22Rv1 (cell line): ENCODE measurements at regions not wholly inside any gene's neighbourhood (a gene's known extent, or its start where the extent isn't known, plus 50 kb on each side); places are given as distances from the start of the nearest gene placed in this dataset.

Experiments used
- H3K27ac ChIP-seq: fragments of 450-650 bp; 2 replicates; pipeline ENCODE4 v1.5.1; 2017
- ZFX ChIP-seq: fragments of 450-650 bp; IDR thresholded peaks from 2 replicates; pipeline ENCODE4 v1.6.1; 2017; ENCODE audit warnings: antibody characterized with exemption, borderline replicate concordance
- TF ChIP-seq, protein P1 (sequence below): fragments of 450-650 bp; IDR thresholded peaks from 2 replicates; pipeline ENCODE4 v1.5.1; 2017; ENCODE audit warnings: mild to moderate bottlenecking

DNA sequence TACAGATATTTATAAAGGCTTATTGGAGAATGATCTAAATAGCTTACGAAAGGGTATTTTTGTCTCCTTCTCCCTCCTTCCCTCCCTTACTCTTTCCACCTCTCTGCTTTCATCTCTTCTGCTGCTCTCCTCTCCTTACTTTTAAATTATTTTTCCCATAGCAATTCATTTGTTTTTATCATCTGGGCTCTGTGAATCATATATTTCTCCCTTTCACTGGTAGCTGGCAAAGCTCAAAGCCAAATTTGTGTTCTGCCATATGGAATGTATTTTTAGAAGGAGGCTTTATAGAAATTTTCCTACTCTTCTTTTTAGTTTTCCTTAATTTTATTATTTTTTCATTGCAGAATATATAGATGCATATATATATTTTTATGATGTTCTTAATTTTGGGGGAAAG, 385.8 kb downstream of the C3orf38 start:
- no peak overlapping the region for H3K27ac ChIP-seq
- TF ChIP-seq, protein P1, sequence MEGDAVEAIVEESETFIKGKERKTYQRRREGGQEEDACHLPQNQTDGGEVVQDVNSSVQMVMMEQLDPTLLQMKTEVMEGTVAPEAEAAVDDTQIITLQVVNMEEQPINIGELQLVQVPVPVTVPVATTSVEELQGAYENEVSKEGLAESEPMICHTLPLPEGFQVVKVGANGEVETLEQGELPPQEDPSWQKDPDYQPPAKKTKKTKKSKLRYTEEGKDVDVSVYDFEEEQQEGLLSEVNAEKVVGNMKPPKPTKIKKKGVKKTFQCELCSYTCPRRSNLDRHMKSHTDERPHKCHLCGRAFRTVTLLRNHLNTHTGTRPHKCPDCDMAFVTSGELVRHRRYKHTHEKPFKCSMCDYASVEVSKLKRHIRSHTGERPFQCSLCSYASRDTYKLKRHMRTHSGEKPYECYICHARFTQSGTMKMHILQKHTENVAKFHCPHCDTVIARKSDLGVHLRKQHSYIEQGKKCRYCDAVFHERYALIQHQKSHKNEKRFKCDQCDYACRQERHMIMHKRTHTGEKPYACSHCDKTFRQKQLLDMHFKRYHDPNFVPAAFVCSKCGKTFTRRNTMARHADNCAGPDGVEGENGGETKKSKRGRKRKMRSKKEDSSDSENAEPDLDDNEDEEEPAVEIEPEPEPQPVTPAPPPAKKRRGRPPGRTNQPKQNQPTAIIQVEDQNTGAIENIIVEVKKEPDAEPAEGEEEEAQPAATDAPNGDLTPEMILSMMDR, result no peak

DNA sequence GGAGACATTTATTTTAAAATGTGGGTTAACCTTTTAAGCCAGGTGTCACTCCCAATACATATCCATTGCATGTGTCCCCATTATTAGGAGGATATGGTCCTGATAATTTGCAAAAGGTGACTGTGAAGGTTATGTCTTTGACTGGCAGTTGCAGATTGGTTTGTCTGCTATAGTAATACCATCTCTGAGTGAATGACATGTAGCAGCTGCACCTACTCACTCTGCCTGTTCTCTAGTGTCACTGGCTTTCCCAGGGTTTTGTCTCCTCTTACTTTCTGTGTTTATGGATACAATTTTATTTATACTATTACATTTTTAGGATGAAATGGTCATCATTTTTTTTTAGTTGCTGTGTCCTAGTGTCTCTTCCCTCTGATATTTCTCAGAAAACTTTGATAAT, 393.2 kb downstream of the C3orf38 start:
- TF ChIP-seq, protein P1, result no peak
- TF ChIP-seq ZFX, result no peak
- H3K27ac ChIP-seq, result no peak overlapping the region

DNA sequence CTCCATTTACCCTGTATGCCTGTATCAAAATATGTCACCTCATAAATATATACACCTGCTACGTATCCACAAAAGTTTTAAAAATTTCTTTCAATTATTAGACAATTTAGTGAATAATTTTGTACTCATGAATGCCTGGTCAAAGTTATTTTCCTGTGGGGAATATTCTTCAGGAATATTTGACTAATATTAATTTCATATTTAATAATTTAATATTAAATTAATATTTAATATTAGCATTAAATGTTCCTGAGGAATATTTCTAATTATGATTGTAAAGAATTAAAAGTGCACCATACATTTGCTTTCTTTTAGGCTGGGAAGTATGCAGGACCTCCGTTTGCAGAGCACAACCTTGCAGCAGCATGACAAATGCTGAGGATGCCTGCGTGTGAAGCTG, 422.7 kb downstream of the C3orf38 start:
- TF ChIP-seq, protein P1, result no peak
- no peak for TF ChIP-seq ZFX
- no peak overlapping the region for H3K27ac ChIP-seq

DNA sequence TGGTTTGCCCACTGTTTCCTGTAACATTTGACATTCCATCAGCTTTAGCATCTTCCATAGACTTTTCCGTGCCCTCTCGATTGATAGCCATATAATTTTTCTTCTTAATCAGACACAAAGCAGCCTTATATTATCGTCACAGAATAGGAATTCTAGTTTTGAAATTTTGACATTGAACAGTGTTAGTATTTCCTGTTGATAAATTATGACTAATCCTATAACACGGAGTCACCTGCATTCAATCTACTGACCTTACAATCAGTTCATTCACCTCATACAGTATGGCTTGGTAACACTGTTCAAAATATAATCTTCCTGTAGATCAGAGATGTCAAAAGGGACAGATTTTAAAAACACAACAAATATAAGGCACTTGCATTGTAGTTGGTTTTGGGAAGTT, 423.7 kb downstream of the C3orf38 start:
- TF ChIP-seq, protein P1, result no peak
- TF ChIP-seq ZFX, result no peak
- H3K27ac ChIP-seq, result no peak overlapping the region

DNA sequence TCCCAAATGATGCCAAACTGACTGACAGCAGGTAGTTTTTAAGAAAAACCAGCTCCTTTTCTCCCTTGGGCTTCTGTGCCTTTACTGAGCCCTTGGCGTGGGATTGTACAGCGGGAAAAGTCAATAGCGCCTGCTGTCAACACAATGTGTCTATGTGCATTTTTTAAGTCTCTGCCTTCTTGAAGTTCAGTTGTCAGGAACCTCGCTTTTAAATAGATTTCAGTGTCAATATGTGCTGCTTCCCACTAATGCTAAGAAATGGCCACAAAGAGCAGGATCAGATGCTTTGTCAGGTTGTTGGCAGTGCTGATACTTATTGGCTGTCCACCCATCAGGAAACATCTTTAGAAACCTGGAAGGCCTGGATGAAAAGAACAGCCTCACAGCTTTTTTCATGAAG, 424.4 kb downstream of the C3orf38 start:
- no peak overlapping the region for H3K27ac ChIP-seq
- TF ChIP-seq, protein P1, result no peak
- TF ChIP-seq ZFX, result no peak

DNA sequence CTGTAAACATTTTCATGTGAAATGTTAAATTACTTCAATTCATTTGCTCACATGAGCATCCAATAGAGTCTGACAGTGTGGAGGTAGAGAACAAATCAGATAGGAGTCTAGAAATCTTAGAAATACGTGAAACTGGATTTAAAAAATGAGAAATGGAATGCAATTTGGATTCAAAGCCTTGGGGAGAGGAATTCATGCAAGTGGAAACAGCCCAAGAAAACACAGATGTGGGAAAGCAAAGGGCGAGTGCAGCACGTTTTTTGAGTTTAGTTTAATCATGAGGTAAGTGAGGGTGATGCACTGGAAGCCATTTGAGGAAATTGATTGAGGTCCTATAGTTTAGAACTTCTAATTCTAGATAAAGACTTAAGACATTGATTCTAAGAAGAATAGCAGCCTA, 434.7 kb downstream of the C3orf38 start:
- no peak overlapping the region for H3K27ac ChIP-seq
- TF ChIP-seq ZFX, result no peak
- TF ChIP-seq, protein P1, result no peak

DNA sequence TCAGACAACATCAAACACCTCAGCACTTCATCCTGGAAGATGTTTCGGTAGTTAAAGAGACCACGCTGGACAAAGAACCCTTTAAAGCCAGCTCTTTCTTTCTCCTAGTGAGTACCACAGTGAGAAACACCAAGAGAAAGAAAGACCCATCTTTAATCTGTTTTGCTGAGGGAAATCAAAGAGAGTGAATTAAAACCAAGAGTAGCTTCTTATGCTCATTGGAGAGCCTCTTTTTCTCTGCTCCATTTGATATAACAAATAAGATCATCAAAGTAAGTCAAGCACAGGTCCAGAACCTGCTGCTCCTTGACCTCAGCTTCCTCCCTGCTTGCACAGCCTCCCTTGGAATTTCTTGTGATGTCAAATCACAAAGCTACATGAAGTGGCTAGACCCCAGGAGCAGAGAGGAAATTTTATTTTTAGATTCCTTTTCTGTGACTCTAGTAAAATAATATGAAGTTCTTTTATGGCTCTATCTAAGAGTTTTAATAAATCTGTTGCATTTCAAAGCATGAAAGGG, 436.4 kb downstream of the C3orf38 start:
- TF ChIP-seq, protein P1, result no peak
- no peak for TF ChIP-seq ZFX
- no peak overlapping the region for H3K27ac ChIP-seq
